Stimulated activated CD8-positive, alpha-beta memory T cell treated with anti-CD3 and anti-CD28 coated beads, Interleukin-12 subunit alpha, Interleukin-12 subunit beta, amount 100 ng/mL, for 4 hours (primary cell): ENCODE measurements at regions not wholly inside any gene's neighbourhood (a gene's known extent, or its start where the extent isn't known, plus 50 kb on each side); places are given as distances from the start of the nearest gene placed in this dataset.

ENCODE experiments used
- DNase-seq: peaks from one replicate; pipeline ENCODE4 v3.0.0-alpha.2; 2020; ENCODE audit warnings: low read depth

GRCh38 chr13:73198991-73199411, 140.2 kb downstream of the KLF5 start:
- no peak for DNase-seq

GRCh38 chr13:73195091-73195490, 136.3 kb downstream of the KLF5 start:
- no peak for DNase-seq

DNA sequence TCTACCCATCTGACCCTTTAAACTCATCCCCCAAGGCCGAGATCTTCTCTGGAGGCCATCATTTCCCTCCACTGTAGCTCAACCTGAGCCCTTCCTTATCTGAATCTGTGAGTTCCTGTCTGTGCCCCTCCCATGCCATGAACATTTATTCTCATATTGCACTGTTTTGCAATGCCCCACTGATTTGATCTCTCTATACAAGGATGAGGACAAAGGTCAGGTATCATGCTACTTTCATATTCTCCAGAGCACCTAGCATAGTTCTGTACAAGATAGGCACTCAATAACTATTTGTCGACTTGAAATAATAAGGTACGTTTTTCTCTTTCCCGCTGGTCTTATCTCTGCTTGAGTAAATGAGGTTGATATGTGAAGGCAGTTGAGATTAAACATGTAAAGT, 135.5 kb downstream of the KLF5 start:
- DNase-seq = no peak

- no peak for DNase-seq
Measured at GRCh38 chr13:73193554-73193953, 134.7 kb downstream of the KLF5 start.

DNA sequence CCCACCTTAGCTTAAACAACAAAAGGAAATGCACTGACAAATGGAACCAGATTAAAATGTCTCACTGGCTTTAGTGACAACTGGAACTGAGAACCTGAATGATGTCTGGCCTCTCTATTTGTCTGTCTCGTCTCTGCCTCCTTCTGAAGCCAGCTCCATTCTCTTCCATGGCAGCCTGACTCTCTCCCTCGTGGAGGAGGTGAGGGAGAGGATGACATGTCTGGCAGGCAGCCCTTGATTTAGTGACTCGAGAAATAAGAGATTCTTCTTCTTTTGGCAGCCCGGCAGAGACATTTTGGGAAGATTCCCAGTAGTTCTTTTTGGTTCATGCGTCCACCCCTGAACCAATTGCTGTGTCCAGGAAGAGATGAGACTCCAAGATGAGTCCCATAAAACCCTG, 131.7 kb downstream of the KLF5 start:
- DNase-seq = no peak

GRCh38 chr13:73189776-73190175, 131.0 kb downstream of the KLF5 start:
- DNase-seq = no peak

GRCh38 chr13:73189362-73189761, 130.6 kb downstream of the KLF5 start:
- DNase-seq = no peak

- DNase-seq = no peak
Measured at GRCh38 chr13:73187106-73187505, 128.3 kb downstream of the KLF5 start.

DNA sequence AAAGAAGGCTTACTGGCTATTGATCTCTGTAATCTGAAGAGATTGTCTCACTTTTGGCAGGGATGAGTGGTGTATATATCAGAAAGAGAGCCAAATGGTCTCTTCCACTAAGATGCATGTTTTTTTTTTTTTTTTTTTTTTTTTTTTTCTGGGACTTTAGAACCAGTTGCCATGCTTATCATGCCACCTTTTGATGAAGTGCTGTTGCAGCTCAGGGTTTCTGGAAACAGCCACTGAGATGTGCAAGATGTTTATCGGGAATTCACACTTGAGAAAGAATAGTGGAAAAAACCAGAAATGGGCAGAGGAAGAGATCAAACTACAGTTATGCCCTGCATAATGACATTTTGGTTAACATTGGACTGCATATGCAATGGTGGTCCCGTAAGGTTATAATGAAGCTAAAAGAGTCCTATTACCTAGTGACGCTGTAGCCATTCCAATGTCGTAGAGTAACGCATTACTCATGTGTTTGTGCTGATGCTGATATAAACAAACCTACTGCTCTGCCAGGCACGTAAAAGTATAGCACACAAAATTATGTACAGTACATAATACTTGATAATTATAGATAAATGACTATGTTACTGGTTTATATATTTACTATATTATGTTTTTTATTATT, 121.0 kb downstream of the KLF5 start:
- DNase-seq = no peak

DNA sequence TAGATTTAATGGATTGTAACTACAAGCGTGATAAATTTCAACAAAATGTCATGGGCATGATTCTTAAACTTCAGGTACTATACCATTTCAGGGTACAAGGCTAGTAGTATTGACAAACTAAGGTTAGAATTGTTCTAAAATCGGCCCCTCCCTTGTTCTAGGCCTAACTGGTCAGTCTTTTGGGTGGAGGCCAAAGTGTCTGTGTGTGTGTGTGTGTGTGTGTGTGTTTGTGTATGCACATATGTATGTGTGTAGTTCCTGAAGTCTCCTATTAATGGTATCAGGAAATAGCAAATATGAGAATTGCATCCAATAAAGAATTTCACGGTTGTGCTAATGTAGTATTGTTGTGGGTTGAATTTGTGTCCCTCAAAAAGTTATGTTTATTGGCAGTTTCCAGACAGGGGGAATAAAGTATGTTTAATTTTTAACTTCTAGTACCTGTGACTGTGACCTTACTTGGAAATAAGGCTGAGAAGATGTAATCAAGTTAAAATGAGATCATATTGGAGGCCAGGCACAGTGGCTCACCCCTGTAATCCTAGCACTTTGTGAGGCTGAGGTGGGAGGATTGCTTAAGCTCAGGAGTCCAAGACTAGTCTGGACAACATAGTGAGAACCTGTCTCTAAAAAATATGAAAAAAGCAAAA, 119.2 kb downstream of the KLF5 start:
- DNase-seq = no peak

- DNase-seq = no peak
Measured at GRCh38 chr13:73177017-73177416, 118.2 kb downstream of the KLF5 start.

DNA sequence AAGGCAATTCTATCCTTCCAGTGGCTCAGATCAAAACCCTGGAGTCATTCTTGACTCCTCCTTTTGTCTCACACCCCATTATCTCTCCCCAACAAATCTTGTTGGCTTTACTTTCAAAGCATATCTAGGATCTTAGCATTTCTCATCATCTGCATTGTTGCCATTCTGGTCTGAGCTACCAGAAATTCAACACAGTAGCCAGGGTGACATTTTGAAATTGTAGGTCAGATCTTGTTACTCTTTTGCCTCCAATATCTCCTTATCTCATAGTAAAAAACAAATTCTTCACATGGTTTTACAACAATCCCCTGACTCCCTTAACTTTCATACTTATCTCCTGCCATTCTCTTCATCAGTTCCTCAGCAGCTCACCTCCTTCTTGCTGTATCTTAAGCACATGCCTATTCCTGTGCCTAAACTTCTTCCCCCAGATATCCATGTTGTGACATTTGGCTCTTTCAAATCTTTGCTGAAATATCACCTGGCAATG, 115.8 kb downstream of the KLF5 start:
- no peak for DNase-seq

- no peak for DNase-seq
Measured at GRCh38 chr13:73173279-73173811, 114.5 kb downstream of the KLF5 start.

DNA sequence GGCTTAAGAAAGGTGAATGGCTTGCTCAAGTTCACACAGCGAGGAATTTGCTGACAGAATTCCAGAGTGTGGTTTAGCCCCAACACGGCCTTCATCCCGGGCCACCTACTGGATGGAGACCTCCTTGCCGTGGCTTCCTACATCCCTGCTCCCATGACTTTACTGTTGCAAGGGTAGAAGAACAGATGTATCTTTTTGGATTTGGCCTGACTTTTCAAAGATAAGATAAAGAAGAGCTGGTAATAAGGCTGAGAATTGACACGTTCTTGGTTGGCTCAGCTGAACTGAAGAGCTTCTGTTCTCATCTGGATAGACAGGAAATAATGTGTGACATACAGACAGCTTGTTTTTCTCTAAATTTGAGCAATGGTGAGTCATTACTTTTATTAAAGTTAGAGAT, 113.1 kb downstream of the KLF5 start:
- DNase-seq = no peak

GRCh38 chr13:73171271-73171682, 112.5 kb downstream of the KLF5 start:
- DNase-seq = no peak

GRCh38 chr13:73169971-73170370, 111.2 kb downstream of the KLF5 start:
- no peak for DNase-seq

GRCh38 chr13:73168953-73169401, 110.2 kb downstream of the KLF5 start:
- DNase-seq = no peak

DNA sequence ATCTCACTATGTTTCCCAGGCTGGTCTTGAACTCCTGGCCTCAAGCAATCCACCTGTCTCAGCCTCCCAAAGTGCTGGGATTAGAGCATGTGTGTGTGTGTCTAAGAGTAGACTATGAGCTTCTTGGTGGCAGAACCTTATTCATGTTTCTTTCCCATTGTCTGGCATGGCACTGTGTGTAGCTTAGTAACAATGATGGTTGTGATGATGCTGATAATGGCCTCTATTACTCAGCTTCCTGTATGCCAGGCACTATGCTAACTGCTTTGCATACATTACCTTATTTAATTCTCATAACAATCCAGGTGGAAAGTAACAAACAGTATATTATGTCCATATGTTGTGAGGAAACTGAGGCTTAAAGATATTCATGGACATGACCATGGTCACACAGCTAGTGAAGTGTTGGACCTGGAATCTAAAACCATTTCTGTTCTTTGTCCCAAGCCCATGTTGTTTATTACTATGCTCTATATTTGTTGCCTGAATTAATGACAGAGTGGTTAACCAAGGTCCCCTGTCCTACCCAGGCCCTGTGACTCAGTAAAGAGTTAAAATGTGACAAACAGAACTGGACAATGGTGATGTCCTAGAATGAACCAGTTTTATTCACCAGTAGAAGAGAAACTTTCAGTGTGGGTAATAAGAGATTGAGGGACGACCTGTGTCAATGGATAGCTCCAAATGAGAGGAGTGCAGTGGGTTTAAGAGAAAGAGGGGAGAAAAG, 109.6 kb downstream of the KLF5 start:
- DNase-seq = no peak

- DNase-seq = no peak
Measured at GRCh38 chr13:73167028-73167820, 108.4 kb downstream of the KLF5 start.

GRCh38 chr13:73166204-73166603, 107.4 kb downstream of the KLF5 start:
- DNase-seq = no peak

GRCh38 chr13:73162912-73163911, 104.4 kb downstream of the KLF5 start:
- DNase-seq = no peak
